Suprapubic skin (tissue), 3 donors: ENCODE measurements at regions not wholly inside any gene's neighbourhood (a gene's known extent, or its start where the extent isn't known, plus 50 kb on each side); places are given as distances from the start of the nearest gene placed in this dataset.

Experiments
- CTCF ChIP-seq, 2 donors: fragments of 200-600 bp in 1 of 2; fragments of 450-650 bp in 1 of 2; sonication (generic) in 1 of 2; IDR thresholded peaks; one replicate each; pipeline ENCODE4 v1.5.1; 2016 to 2019; ENCODE audit warnings: antibody characterized with exemption in 2 of 2, mild to moderate bottlenecking in 1 of 2, moderate library complexity in 1 of 2
- POLR2AphosphoS5 ChIP-seq, 3 donors: sonication (generic); formaldehyde crosslinking; IDR thresholded peaks; one replicate each; pipeline ENCODE4 v1.6.1; 2017; ENCODE audit warnings: antibody characterized with exemption in 3 of 3

- no peak for TF ChIP-seq CTCF (IDR thresholded peaks at IDR 0.05)
- no peak for TF ChIP-seq POLR2AphosphoS5 (IDR thresholded peaks at IDR 0.05)
Observed at GRCh38 chr6:50653253-50653652, 60.1 kb upstream of the TFAP2D start.
